GM23338 (cell line): ENCODE measurements at regions not wholly inside any gene's neighbourhood (a gene's known extent, or its start where the extent isn't known, plus 50 kb on each side); places are given as distances from the start of the nearest gene placed in this dataset. TPM values are rescaled to one million over a fixed set of nuclear protein-coding genes. Genes with fewer than 3 reads are reported as not detected.

Source experiments
- ATAC-seq: fragments of 200-7000 bp; cut with Tn5 transposase; 3 replicates; pipeline ENCODE4 v1.9.1; 2020
- DNase-seq: peaks from one replicate; pipeline ENCODE4 v3.0.0-alpha.2; 2015; ENCODE audit warnings: low spot score
- H2AFZ ChIP-seq: fragments of 200-600 bp; sonication (generic); 2 replicates; pipeline ENCODE4 v1.8.0; 2016; ENCODE audit warnings: antibody characterized with exemption, mild to moderate bottlenecking, moderate library complexity
- H3F3A ChIP-seq: fragments of 200-600 bp; sonication (generic); replicated peaks from 2 replicates; pipeline ENCODE4 v1.8.0; 2017; ENCODE audit warnings: antibody characterized with exemption, mixed run types, low read depth
- H3K27ac ChIP-seq: fragments of 200-600 bp; sonication (generic); 2 replicates; pipeline ENCODE4 v1.6.1; 2016; ENCODE audit warnings: low read depth
- H3K27me3 ChIP-seq: fragments of 200-600 bp; sonication (generic); 2 replicates; pipeline ENCODE4 v1.8.0; 2016; ENCODE audit warnings: mild to moderate bottlenecking, mixed run types, moderate library complexity; ENCODE audit not compliant: insufficient read depth
- H3K36me3 ChIP-seq: fragments of 200-600 bp; sonication (generic); 2 replicates; pipeline ENCODE4 v1.8.0; 2016; ENCODE audit warnings: mild to moderate bottlenecking; ENCODE audit not compliant: insufficient read depth
- H3K4me1 ChIP-seq: fragments of 200-600 bp; sonication (generic); 2 replicates; pipeline ENCODE4 v1.8.0; 2016; ENCODE audit warnings: mild to moderate bottlenecking, moderate library complexity; ENCODE audit not compliant: insufficient read depth
- H3K4me2 ChIP-seq: fragments of 200-600 bp; sonication (generic); 2 replicates; pipeline ENCODE4 v1.7.1; 2017; ENCODE audit warnings: mixed run types
- H3K4me3 ChIP-seq: fragments of 200-600 bp; sonication (generic); 2 replicates; pipeline ENCODE4 v1.6.1; 2016; ENCODE audit warnings: mixed run types
- H3K79me2 ChIP-seq: fragments of 200-600 bp; sonication (generic); replicated peaks from 2 replicates; pipeline ENCODE4 v1.8.0; 2017; ENCODE audit warnings: mild to moderate bottlenecking; ENCODE audit not compliant: insufficient read depth
- H3K9me2 ChIP-seq: fragments of 200-600 bp; sonication (generic); 2 replicates; pipeline ENCODE4 v1.8.0; 2017; ENCODE audit not compliant: insufficient read depth
- H4K20me1 ChIP-seq: fragments of 200-600 bp; sonication (generic); replicated peaks from 2 replicates; pipeline ENCODE4 v1.8.0; 2017; ENCODE audit warnings: mild to moderate bottlenecking; ENCODE audit not compliant: insufficient read depth
- H3K27ac Mint-ChIP-seq: 2 replicates; pipeline ENCODE4 v1.8.0; 2020; ENCODE audit warnings: inconsistent platforms, mild to moderate bottlenecking, moderate library complexity, mixed read lengths
- H3K27me3 Mint-ChIP-seq: 3 replicates; pipeline ENCODE4 v1.8.0; 2022; ENCODE audit warnings: low read depth, mild to moderate bottlenecking, moderate library complexity, mixed read lengths, inconsistent platforms; ENCODE audit not compliant: insufficient read depth, poor library complexity
- H3K36me3 Mint-ChIP-seq: 3 replicates; pipeline ENCODE4 v1.8.0; 2021; ENCODE audit warnings: low read depth, mild to moderate bottlenecking, inconsistent platforms, moderate library complexity, mixed read lengths
- H3K4me1 Mint-ChIP-seq: 3 replicates; pipeline ENCODE4 v1.8.0; 2020; ENCODE audit warnings: mild to moderate bottlenecking, inconsistent platforms, mixed read lengths
- H3K4me3 Mint-ChIP-seq: 3 replicates; pipeline ENCODE4 v1.8.0; 2021; ENCODE audit warnings: moderate library complexity, mild to moderate bottlenecking, inconsistent platforms, mixed read lengths
- H3K9me3 Mint-ChIP-seq: 3 replicates; pipeline ENCODE4 v1.8.0; 2020; ENCODE audit warnings: moderate library complexity, mild to moderate bottlenecking, inconsistent platforms, mixed read lengths
- CREB1 ChIP-seq: fragments of 250-450 bp; sonication (Bioruptor Pico); IDR thresholded peaks from 2 replicates; pipeline ENCODE4 v1.5.0; 2020; ENCODE audit warnings: low read depth, mild to moderate bottlenecking, moderate library complexity
- EZH2phosphoT487 ChIP-seq: fragments of 200-600 bp; sonication (generic); IDR thresholded peaks from one replicate; pipeline ENCODE4 v1.8.1; 2018; ENCODE audit warnings: antibody characterized with exemption; ENCODE audit not compliant: unreplicated experiment
- NANOG ChIP-seq: IDR thresholded peaks from 2 replicates; pipeline ENCODE4 v1.6.1; 2016; ENCODE audit warnings: antibody characterized with exemption, borderline replicate concordance
- ZNF114 ChIP-seq: fragments of 250-450 bp; sonication (Bioruptor Pico); IDR thresholded peaks from 2 replicates; pipeline ENCODE4 v1.5.0; 2020; ENCODE audit warnings: mild to moderate bottlenecking, moderate library complexity
- small RNA-seq: library from RNA; depleted of rRNA; stranded (forward); fragments of <200 nt; gene quantifications from one replicate; pipeline ENCODE3, GENCODE V24; 2014; ENCODE audit warnings: low replicate concordance
- TF ChIP-seq, protein P1 (sequence below): fragments of 250-450 bp; sonication (Bioruptor Pico); IDR thresholded peaks from 2 replicates; pipeline ENCODE4 v1.5.0; 2020; ENCODE audit warnings: mild to moderate bottlenecking, moderate library complexity

DNA sequence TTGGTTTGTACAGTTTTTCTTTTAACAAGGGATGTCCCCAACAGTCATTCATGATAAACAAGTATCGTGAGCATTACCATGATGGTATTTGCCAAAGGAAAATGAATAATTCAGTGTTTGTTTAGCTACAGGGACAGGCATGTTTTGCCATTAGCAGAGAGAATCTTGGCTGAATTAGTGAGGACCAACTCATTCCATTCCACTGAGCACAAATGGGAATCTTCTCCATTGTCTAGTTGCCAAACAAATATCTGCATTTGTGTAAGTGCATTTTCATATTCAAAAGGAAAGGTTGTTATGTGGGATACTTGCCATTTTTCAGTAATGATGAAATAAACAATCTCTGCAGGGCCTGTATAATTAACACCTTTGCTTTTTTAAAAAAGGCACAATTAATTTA, 1762.6 kb downstream of the RPA4 start (continued):
- TF ChIP-seq, protein P1, sequence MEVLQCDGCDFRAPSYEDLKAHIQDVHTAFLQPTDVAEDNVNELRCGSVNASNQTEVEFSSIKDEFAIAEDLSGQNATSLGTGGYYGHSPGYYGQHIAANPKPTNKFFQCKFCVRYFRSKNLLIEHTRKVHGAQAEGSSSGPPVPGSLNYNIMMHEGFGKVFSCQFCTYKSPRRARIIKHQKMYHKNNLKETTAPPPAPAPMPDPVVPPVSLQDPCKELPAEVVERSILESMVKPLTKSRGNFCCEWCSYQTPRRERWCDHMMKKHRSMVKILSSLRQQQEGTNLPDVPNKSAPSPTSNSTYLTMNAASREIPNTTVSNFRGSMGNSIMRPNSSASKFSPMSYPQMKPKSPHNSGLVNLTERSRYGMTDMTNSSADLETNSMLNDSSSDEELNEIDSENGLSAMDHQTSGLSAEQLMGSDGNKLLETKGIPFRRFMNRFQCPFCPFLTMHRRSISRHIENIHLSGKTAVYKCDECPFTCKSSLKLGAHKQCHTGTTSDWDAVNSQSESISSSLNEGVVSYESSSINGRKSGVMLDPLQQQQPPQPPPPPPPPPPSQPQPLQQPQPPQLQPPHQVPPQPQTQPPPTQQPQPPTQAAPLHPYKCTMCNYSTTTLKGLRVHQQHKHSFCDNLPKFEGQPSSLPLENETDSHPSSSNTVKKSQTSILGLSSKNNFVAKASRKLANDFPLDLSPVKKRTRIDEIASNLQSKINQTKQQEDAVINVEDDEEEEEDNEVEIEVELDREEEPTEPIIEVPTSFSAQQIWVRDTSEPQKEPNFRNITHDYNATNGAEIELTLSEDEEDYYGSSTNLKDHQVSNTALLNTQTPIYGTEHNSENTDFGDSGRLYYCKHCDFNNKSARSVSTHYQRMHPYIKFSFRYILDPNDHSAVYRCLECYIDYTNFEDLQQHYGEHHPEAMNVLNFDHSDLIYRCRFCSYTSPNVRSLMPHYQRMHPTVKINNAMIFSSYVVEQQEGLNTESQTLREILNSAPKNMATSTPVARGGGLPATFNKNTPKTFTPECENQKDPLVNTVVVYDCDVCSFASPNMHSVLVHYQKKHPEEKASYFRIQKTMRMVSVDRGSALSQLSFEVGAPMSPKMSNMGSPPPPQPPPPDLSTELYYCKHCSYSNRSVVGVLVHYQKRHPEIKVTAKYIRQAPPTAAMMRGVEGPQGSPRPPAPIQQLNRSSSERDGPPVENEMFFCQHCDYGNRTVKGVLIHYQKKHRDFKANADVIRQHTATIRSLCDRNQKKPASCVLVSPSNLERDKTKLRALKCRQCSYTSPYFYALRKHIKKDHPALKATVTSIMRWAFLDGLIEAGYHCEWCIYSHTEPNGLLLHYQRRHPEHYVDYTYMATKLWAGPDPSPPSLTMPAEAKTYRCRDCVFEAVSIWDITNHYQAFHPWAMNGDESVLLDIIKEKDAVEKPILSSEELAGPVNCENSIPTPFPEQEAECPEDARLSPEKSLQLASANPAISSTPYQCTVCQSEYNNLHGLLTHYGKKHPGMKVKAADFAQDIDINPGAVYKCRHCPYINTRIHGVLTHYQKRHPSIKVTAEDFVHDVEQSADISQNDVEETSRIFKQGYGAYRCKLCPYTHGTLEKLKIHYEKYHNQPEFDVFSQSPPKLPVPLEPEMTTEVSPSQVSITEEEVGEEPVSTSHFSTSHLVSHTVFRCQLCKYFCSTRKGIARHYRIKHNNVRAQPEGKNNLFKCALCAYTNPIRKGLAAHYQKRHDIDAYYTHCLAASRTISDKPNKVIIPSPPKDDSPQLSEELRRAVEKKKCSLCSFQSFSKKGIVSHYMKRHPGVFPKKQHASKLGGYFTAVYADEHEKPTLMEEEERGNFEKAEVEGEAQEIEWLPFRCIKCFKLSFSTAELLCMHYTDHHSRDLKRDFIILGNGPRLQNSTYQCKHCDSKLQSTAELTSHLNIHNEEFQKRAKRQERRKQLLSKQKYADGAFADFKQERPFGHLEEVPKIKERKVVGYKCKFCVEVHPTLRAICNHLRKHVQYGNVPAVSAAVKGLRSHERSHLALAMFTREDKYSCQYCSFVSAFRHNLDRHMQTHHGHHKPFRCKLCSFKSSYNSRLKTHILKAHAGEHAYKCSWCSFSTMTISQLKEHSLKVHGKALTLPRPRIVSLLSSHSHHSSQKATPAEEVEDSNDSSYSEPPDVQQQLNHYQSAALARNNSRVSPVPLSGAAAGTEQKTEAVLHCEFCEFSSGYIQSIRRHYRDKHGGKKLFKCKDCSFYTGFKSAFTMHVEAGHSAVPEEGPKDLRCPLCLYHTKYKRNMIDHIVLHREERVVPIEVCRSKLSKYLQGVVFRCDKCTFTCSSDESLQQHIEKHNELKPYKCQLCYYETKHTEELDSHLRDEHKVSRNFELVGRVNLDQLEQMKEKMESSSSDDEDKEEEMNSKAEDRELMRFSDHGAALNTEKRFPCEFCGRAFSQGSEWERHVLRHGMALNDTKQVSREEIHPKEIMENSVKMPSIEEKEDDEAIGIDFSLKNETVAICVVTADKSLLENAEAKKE (CRISPR knock-in tag), result no peak
- TF ChIP-seq NANOG, result no peak

DNA sequence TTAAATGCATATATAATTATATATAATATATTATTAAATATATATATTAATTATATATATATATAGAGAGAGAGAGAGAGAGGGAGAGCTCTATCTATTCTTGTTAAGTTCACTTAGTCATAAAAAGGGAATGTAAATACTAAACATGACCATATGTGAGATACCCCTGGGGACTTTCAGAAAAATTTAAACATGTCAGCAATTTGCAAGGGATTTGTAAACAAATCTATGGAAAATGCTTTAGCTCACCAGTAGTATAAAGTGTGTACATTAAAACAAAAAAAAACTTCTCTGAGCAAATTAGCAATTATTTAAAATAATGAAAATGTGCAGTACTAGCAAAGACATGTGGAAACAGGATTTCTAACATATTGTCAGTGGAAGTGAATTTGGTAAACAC, 1755.5 kb downstream of the PCDH19 start:
- ATAC-seq, result no peak
- TF ChIP-seq CREB1 (CRISPR knock-in tag) (no peak), EZH2phosphoT487 (no peak), ZNF114 (CRISPR knock-in tag) (no peak)

More for the DNA sequence above, 1755.5 kb downstream of the PCDH19 start:
- no peaks in the 10 kb centered on the region for H3K27me3 Mint-ChIP-seq
- no peak overlapping the region for H3K4me3 Mint-ChIP-seq
- peaks cover 7% of the 10 kb centered on the region for H3K79me2 ChIP-seq
- peaks cover 3% of the 10 kb centered on the region; the same call in 1 of the 2 replicates for H3K4me1 ChIP-seq
- no peaks in the 10 kb centered on the region for H3K36me3 ChIP-seq
- DNase-seq, result no peak
- H3K36me3 Mint-ChIP-seq, result peaks cover 13% of the 10 kb centered on the region
- H3K27ac ChIP-seq, result no peak overlapping the region
- no peak overlapping the region for H3K27ac Mint-ChIP-seq
- H3K4me3 ChIP-seq, result no peak overlapping the region
- H4K20me1 ChIP-seq, result no peaks in the 10 kb centered on the region
- no peak overlapping the region for H3K4me2 ChIP-seq
- no peaks in the 10 kb centered on the region for H3F3A ChIP-seq
- H3K9me3 Mint-ChIP-seq, result peaks cover 3% of the 10 kb centered on the region; the same call in 1 of the 3 replicates
- H2AFZ ChIP-seq, result no peak overlapping the region
- H3K9me2 ChIP-seq, result no peaks in the 10 kb centered on the region
- H3K4me1 Mint-ChIP-seq, result peaks cover 2% of the 10 kb centered on the region; the same call in 1 of the 3 replicates
- no peaks in the 10 kb centered on the region for H3K27me3 ChIP-seq

Small RNA genes lying in the stretch of these regions (small RNA-seq; reads per million reads assigned to genes)
- not detected for gene AL357312.1
